ENCODE measurements at regions not wholly inside any gene's neighbourhood (a gene's known extent, or its start where the extent isn't known, plus 50 kb on each side); places are given as distances from the start of the nearest gene placed in this dataset.

- Histone ChIP-seq H3K4ac (ENCODE audit: low read depth, low read length) (no peak overlapping the region), H3K14ac (ENCODE audit: low read length) (no peak overlapping the region), H4K91ac (ENCODE audit: low read depth, low read length) (no peak overlapping the region), H3K9ac (ENCODE audit: low read length) (no peak overlapping the region), H3K36me3 (ENCODE audit: control insufficient read depth in 1 of 2, insufficient read depth in 2 of 2, low read length in 2 of 2) (no peaks in the 10 kb centered on the region), H3K79me1 (ENCODE audit: low read length) (peaks cover 12% of the 10 kb centered on the region), H2BK5ac (ENCODE audit: low read depth, low read length, poor library complexity) (no peak overlapping the region), H3K27ac (ENCODE audit: low read depth, low read length) (no peak overlapping the region), H3K23ac (ENCODE audit: low read length) (no peak overlapping the region), H3K18ac (ENCODE audit: low read length) (no peak overlapping the region), H2AFZ (ENCODE audit: insufficient read depth, low read length, poor library complexity) (no peak overlapping the region), H3K4me2 (ENCODE audit: low read length) (no peak overlapping the region), H2AK5ac (ENCODE audit: low read length) (no peak overlapping the region), H3K9me3 (ENCODE audit: insufficient read depth, low read depth, low read length) (peaks cover 6% of the 10 kb centered on the region), H4K8ac (ENCODE audit: low read depth, low read length) (no peak overlapping the region), H2BK12ac (ENCODE audit: low read length) (no peak overlapping the region), H2BK120ac (ENCODE audit: insufficient read depth, low read length, poor library complexity) (no peak overlapping the region), H4K12ac (ENCODE audit: low read depth, low read length) (no peak overlapping the region), H3K4me3 (ENCODE audit: low read depth, low read length) (no peak overlapping the region), H3K4me1 (ENCODE audit: control insufficient read depth in 1 of 2, insufficient read depth in 2 of 2, low read length in 2 of 2) (peaks cover 12 to 17% of the 10 kb centered on the region in 2 experiments), H3K79me2 (ENCODE audit: control insufficient read depth, insufficient read depth, low read length, poor library complexity) (no peaks in the 10 kb centered on the region), H3K27me3 (ENCODE audit: insufficient read depth, low read length) (peaks cover 2% of the 10 kb centered on the region)
- no peak for DNase-seq
- WGBS (ENCODE audit: extremely low coverage, insufficient coverage, insufficient read length): no CpG with 5 or more reads among the region's 1 CpG
Measured at GRCh38 chr10:75291805-75292204, 56.0 kb upstream of the COMTD1 start.

GRCh38 chr10:75288140-75288711, 52.5 kb upstream of the COMTD1 start:
- H4K8ac ChIP-seq (ENCODE audit: low read depth, low read length): no peak overlapping the region
- no peak overlapping the region for H3K23ac ChIP-seq (ENCODE audit: low read length)
- no peaks in the 10 kb centered on the region for H3K79me2 ChIP-seq (ENCODE audit: control insufficient read depth, insufficient read depth, low read length, poor library complexity)
- peaks cover 2% of the 10 kb centered on the region for H3K27me3 ChIP-seq (ENCODE audit: insufficient read depth, low read length)
- H4K91ac ChIP-seq (ENCODE audit: low read depth, low read length): no peak overlapping the region
- H3K36me3 ChIP-seq (ENCODE audit: control insufficient read depth in 1 of 2, insufficient read depth in 2 of 2, low read length in 2 of 2): no peaks in the 10 kb centered on the region
- peaks cover 2% of the 10 kb centered on the region for H3K79me1 ChIP-seq (ENCODE audit: low read length)
- H2BK120ac ChIP-seq (ENCODE audit: insufficient read depth, low read length, poor library complexity): no peak overlapping the region
- H3K27ac ChIP-seq (ENCODE audit: low read depth, low read length): no peak overlapping the region
- H4K12ac ChIP-seq (ENCODE audit: low read depth, low read length): no peak overlapping the region
- no peak overlapping the region for H2BK5ac ChIP-seq (ENCODE audit: low read depth, low read length, poor library complexity)
- DNase-seq: no peak
- no peak overlapping the region for H3K18ac ChIP-seq (ENCODE audit: low read length)
- no peak overlapping the region for H3K4me2 ChIP-seq (ENCODE audit: low read length)
- no peak overlapping the region for H3K4ac ChIP-seq (ENCODE audit: low read depth, low read length)
- H3K4me3 ChIP-seq (ENCODE audit: low read depth, low read length): no peak overlapping the region
- no peak overlapping the region for H2AK5ac ChIP-seq (ENCODE audit: low read length)
- no peak overlapping the region for H2BK12ac ChIP-seq (ENCODE audit: low read length)
- H3K9me3 ChIP-seq (ENCODE audit: insufficient read depth, low read depth, low read length): peaks cover 6% of the 10 kb centered on the region
- WGBS (ENCODE audit: extremely low coverage, insufficient coverage, insufficient read length): no CpG with 5 or more reads among the region's 6 CpGs
- peaks cover 5 to 8% of the 10 kb centered on the region in 2 experiments for H3K4me1 ChIP-seq (ENCODE audit: control insufficient read depth in 1 of 2, insufficient read depth in 2 of 2, low read length in 2 of 2)
- H2AFZ ChIP-seq (ENCODE audit: insufficient read depth, low read length, poor library complexity): no peak overlapping the region
- H3K9ac ChIP-seq (ENCODE audit: low read length): no peak overlapping the region
- no peak overlapping the region for H3K14ac ChIP-seq (ENCODE audit: low read length)

- Histone ChIP-seq H3K9me3 (ENCODE audit: insufficient read depth, low read depth, low read length) (peaks cover 3% of the 10 kb centered on the region), H2AFZ (ENCODE audit: insufficient read depth, low read length, poor library complexity) (no peak overlapping the region), H2BK12ac (ENCODE audit: low read length) (no peak overlapping the region), H3K18ac (ENCODE audit: low read length) (no peak overlapping the region), H2BK120ac (ENCODE audit: insufficient read depth, low read length, poor library complexity) (no peak overlapping the region), H3K4ac (ENCODE audit: low read depth, low read length) (no peak overlapping the region), H3K79me2 (ENCODE audit: control insufficient read depth, insufficient read depth, low read length, poor library complexity) (no peaks in the 10 kb centered on the region), H4K91ac (ENCODE audit: low read depth, low read length) (no peak overlapping the region), H3K4me2 (ENCODE audit: low read length) (no peak overlapping the region), H3K9ac (ENCODE audit: low read length) (no peak overlapping the region), H4K8ac (ENCODE audit: low read depth, low read length) (no peak overlapping the region), H3K27me3 (ENCODE audit: insufficient read depth, low read length) (peaks cover 2% of the 10 kb centered on the region), H3K79me1 (ENCODE audit: low read length) (no peaks in the 10 kb centered on the region), H3K23ac (ENCODE audit: low read length) (no peak overlapping the region), H2BK5ac (ENCODE audit: low read depth, low read length, poor library complexity) (no peak overlapping the region), H3K4me3 (ENCODE audit: low read depth, low read length) (no peak overlapping the region), H2AK5ac (ENCODE audit: low read length) (no peak overlapping the region), H3K4me1 (ENCODE audit: control insufficient read depth in 1 of 2, insufficient read depth in 2 of 2, low read length in 2 of 2) (peaks cover 8 to 9% of the 10 kb centered on the region in 2 experiments), H3K14ac (ENCODE audit: low read length) (no peak overlapping the region), H3K36me3 (ENCODE audit: control insufficient read depth in 1 of 2, insufficient read depth in 2 of 2, low read length in 2 of 2) (no peaks in the 10 kb centered on the region), H3K27ac (ENCODE audit: low read depth, low read length) (no peak overlapping the region), H4K12ac (ENCODE audit: low read depth, low read length) (no peak overlapping the region)
- no CpG with 5 or more reads among the region's 4 CpGs for WGBS (ENCODE audit: extremely low coverage, insufficient coverage, insufficient read length)
- no peak for DNase-seq
Measured at GRCh38 chr10:75287697-75288096, 51.9 kb upstream of the COMTD1 start.

- H3K27ac ChIP-seq (ENCODE audit: low read depth, low read length): no peak overlapping the region
- H3K9me3 ChIP-seq (ENCODE audit: insufficient read depth, low read depth, low read length): peaks cover 3% of the 10 kb centered on the region
- no peak overlapping the region for H4K12ac ChIP-seq (ENCODE audit: low read depth, low read length)
- WGBS (ENCODE audit: extremely low coverage, insufficient coverage, insufficient read length): no CpG with 5 or more reads among the region's 2 CpGs
- H2BK12ac ChIP-seq (ENCODE audit: low read length): no peak overlapping the region
- H3K79me1 ChIP-seq (ENCODE audit: low read length): no peaks in the 10 kb centered on the region
- H2BK120ac ChIP-seq (ENCODE audit: insufficient read depth, low read length, poor library complexity): no peak overlapping the region
- H3K4ac ChIP-seq (ENCODE audit: low read depth, low read length): no peak overlapping the region
- peaks cover 8 to 9% of the 10 kb centered on the region in 2 experiments for H3K4me1 ChIP-seq (ENCODE audit: control insufficient read depth in 1 of 2, insufficient read depth in 2 of 2, low read length in 2 of 2)
- no peak overlapping the region for H4K8ac ChIP-seq (ENCODE audit: low read depth, low read length)
- H3K4me3 ChIP-seq (ENCODE audit: low read depth, low read length): no peak overlapping the region
- no peak overlapping the region for H3K23ac ChIP-seq (ENCODE audit: low read length)
- no peak overlapping the region for H2AFZ ChIP-seq (ENCODE audit: insufficient read depth, low read length, poor library complexity)
- H4K91ac ChIP-seq (ENCODE audit: low read depth, low read length): no peak overlapping the region
- no peak overlapping the region for H3K14ac ChIP-seq (ENCODE audit: low read length)
- no peak overlapping the region for H2AK5ac ChIP-seq (ENCODE audit: low read length)
- DNase-seq: no peak
- H3K18ac ChIP-seq (ENCODE audit: low read length): no peak overlapping the region
- H3K36me3 ChIP-seq (ENCODE audit: control insufficient read depth in 1 of 2, insufficient read depth in 2 of 2, low read length in 2 of 2): no peaks in the 10 kb centered on the region
- no peak overlapping the region for H3K4me2 ChIP-seq (ENCODE audit: low read length)
- no peak overlapping the region for H2BK5ac ChIP-seq (ENCODE audit: low read depth, low read length, poor library complexity)
- H3K79me2 ChIP-seq (ENCODE audit: control insufficient read depth, insufficient read depth, low read length, poor library complexity): no peaks in the 10 kb centered on the region
- H3K9ac ChIP-seq (ENCODE audit: low read length): no peak overlapping the region
- H3K27me3 ChIP-seq (ENCODE audit: insufficient read depth, low read length): peaks cover 2% of the 10 kb centered on the region
Measured at GRCh38 chr10:75286901-75287300, 51.1 kb upstream of the COMTD1 start.
